ENCODE measurements at regions not wholly inside any gene's neighbourhood (a gene's known extent, or its start where the extent isn't known, plus 50 kb on each side); places are given as distances from the start of the nearest gene placed in this dataset.

- TF ChIP-seq ZNF687 (CRISPR knock-in tag; IDR thresholded peaks at IDR 0.05) (peak; percentile 74), HNF4A (CRISPR knock-in tag; IDR thresholded peaks at IDR 0.05) (peak; percentile 24; the same call in 1 of the 2 replicates), PAX8 (CRISPR knock-in tag; IDR thresholded peaks at IDR 0.05; ENCODE audit: borderline replicate concordance) (no peak), POLR2A (IDR thresholded peaks at IDR 0.05; ENCODE audit: insufficient read depth in 1 of 2, low read depth in 2 of 2, low read length in 2 of 2) (no peak), ZNF3 (CRISPR knock-in tag; IDR thresholded peaks at IDR 0.05) (no peak), ZNF276 (CRISPR knock-in tag; IDR thresholded peaks at IDR 0.05; ENCODE audit: low read depth) (no peak), IKZF5 (CRISPR knock-in tag; IDR thresholded peaks at IDR 0.05) (no peak), MZF1 (CRISPR knock-in tag; IDR thresholded peaks at IDR 0.05; ENCODE audit: borderline replicate concordance) (no peak), REPIN1 (CRISPR knock-in tag; IDR thresholded peaks at IDR 0.05; ENCODE audit: borderline replicate concordance, low read depth) (peak; percentile 67; the same call in 1 of the 2 replicates), BRCA1 (CRISPR knock-in tag; IDR thresholded peaks at IDR 0.05) (0 out of 2 replicates have a peak, but pooled peaks have one; percentile 29), SAP130 (CRISPR knock-in tag; IDR thresholded peaks at IDR 0.05; ENCODE audit: low read depth) (peak; percentile 33; the same call in 1 of the 2 replicates), RXRB (CRISPR knock-in tag; IDR thresholded peaks at IDR 0.05; ENCODE audit: borderline replicate concordance) (peak; percentile 33; the same call in 1 of the 2 replicates), HMGXB4 (CRISPR knock-in tag; IDR thresholded peaks at IDR 0.05; ENCODE audit: borderline replicate concordance in 1 of 2, low read depth in 1 of 2) (peak in 1 of 2 experiments; percentile 59; a peak in 1 of 4 replicates), BHLHE40 (IDR thresholded peaks at IDR 0.05; ENCODE audit: low read length) (peak; percentile 51), ZNF883 (CRISPR knock-in tag; IDR thresholded peaks at IDR 0.05; ENCODE audit: not compliant biosample characterization) (no peak), ZNF800 (CRISPR knock-in tag; IDR thresholded peaks at IDR 0.05) (no peak), SRY (CRISPR knock-in tag; IDR thresholded peaks at IDR 0.05) (no peak)
These were observed 113.2 kb downstream of the TM9SF2 start (continued) for GRCh38 chr13:99614465-99614885.
